Kidney epithelial cell (primary cell): ENCODE measurements at regions not wholly inside any gene's neighbourhood (a gene's known extent, or its start where the extent isn't known, plus 50 kb on each side); places are given as distances from the start of the nearest gene placed in this dataset.

Experiments used
- DNase-seq: peaks from one replicate; pipeline ENCODE4 v3.0.0-alpha.2; 2010; ENCODE audit warnings: low read depth
- H3K27me3 ChIP-seq: 2 replicates; pipeline ENCODE4 v1.6.0; 2011; ENCODE audit warnings: low read length; ENCODE audit not compliant: control insufficient read depth, insufficient read depth
- H3K36me3 ChIP-seq: 2 replicates; pipeline ENCODE4 v1.5.1; 2011; ENCODE audit warnings: low read length; ENCODE audit not compliant: control insufficient read depth, insufficient read depth
- H3K4me3 ChIP-seq: 2 replicates; pipeline ENCODE4 v1.5.1; 2011; ENCODE audit warnings: low read depth, mild to moderate bottlenecking, control low read depth, low read length
- CTCF ChIP-seq: IDR thresholded peaks from 2 replicates; pipeline ENCODE4 v1.5.1; 2011; ENCODE audit warnings: mild to moderate bottlenecking, moderate library complexity, low read length, control low read depth, inconsistent platforms; ENCODE audit not compliant: insufficient read depth, poor library complexity, severe bottlenecking

- H3K4me3 ChIP-seq, result no peak overlapping the region
- DNase-seq, result no peak
- no peak for TF ChIP-seq CTCF
- H3K36me3 ChIP-seq, result no peaks in the 10 kb centered on the region
- no peaks in the 10 kb centered on the region for H3K27me3 ChIP-seq
Observed at GRCh38 chr5:4243479-4244264, 648.0 kb downstream of the IRX1 start.

- no peak for TF ChIP-seq CTCF
- H3K36me3 ChIP-seq, result no peaks in the 10 kb centered on the region
- no peak overlapping the region for H3K4me3 ChIP-seq
- DNase-seq, result no peak
- no peaks in the 10 kb centered on the region for H3K27me3 ChIP-seq
Observed at GRCh38 chr5:4244306-4244705, 648.7 kb downstream of the IRX1 start.

GRCh38 chr5:4245076-4245475 is 649.4 kb downstream of the IRX1 start:
- H3K27me3 ChIP-seq, result no peaks in the 10 kb centered on the region
- DNase-seq, result no peak
- no peak for TF ChIP-seq CTCF
- H3K4me3 ChIP-seq, result no peak overlapping the region
- no peaks in the 10 kb centered on the region for H3K36me3 ChIP-seq

GRCh38 chr5:4245511-4245910 is 649.9 kb downstream of the IRX1 start:
- TF ChIP-seq CTCF, result no peak
- no peaks in the 10 kb centered on the region for H3K36me3 ChIP-seq
- H3K27me3 ChIP-seq, result no peaks in the 10 kb centered on the region
- H3K4me3 ChIP-seq, result no peak overlapping the region
- DNase-seq, result no peak

GRCh38 chr5:4246447-4246846 is 650.8 kb downstream of the IRX1 start:
- no peak for TF ChIP-seq CTCF
- no peaks in the 10 kb centered on the region for H3K36me3 ChIP-seq
- no peaks in the 10 kb centered on the region for H3K27me3 ChIP-seq
- DNase-seq, result no peak
- no peak overlapping the region for H3K4me3 ChIP-seq

- no peak overlapping the region for H3K4me3 ChIP-seq
- TF ChIP-seq CTCF, result no peak
- no peaks in the 10 kb centered on the region for H3K27me3 ChIP-seq
- no peaks in the 10 kb centered on the region for H3K36me3 ChIP-seq
- DNase-seq, result no peak
Observed at GRCh38 chr5:4250254-4250653, 654.6 kb downstream of the IRX1 start.
